ENCODE measurements at regions not wholly inside any gene's neighbourhood (a gene's known extent, or its start where the extent isn't known, plus 50 kb on each side); places are given as distances from the start of the nearest gene placed in this dataset.
A peak's percentile ranks its signal among the peaks of the same experiment; 100 is the strongest.

- no peak for DNase-seq
Observed at GRCh38 chr1:4972761-4973320, 318.4 kb downstream of the AJAP1 start.

GRCh38 chr1:4971666-4972065 lies 317.3 kb downstream of the AJAP1 start:
- no peak for DNase-seq

GRCh38 chr1:4970532-4970931 lies 316.1 kb downstream of the AJAP1 start:
- DNase-seq: no peak

- DNase-seq: no peak
Observed at GRCh38 chr1:4969556-4970129, 315.2 kb downstream of the AJAP1 start.

GRCh38 chr1:4965346-4966075 lies 311.1 kb downstream of the AJAP1 start:
- no peak for DNase-seq

- no peak for DNase-seq
Observed at GRCh38 chr1:4964634-4965345, 310.4 kb downstream of the AJAP1 start.

- DNase-seq: peak; percentile 34
Observed at GRCh38 chr1:4963251-4963650, 308.8 kb downstream of the AJAP1 start.

GRCh38 chr1:4962836-4963235 lies 308.4 kb downstream of the AJAP1 start:
- DNase-seq: peak; percentile 39

- no peak for DNase-seq
Observed at GRCh38 chr1:4961935-4962645, 307.7 kb downstream of the AJAP1 start.

GRCh38 chr1:4960782-4961475 lies 306.5 kb downstream of the AJAP1 start:
- DNase-seq: no peak

- no peak for DNase-seq
Observed at GRCh38 chr1:4960336-4960735, 305.9 kb downstream of the AJAP1 start.

- no peak for DNase-seq
Observed at GRCh38 chr1:4959216-4959615, 304.8 kb downstream of the AJAP1 start.

- peak; percentile 45 for DNase-seq
Observed at GRCh38 chr1:4957027-4957426, 302.6 kb downstream of the AJAP1 start.

GRCh38 chr1:4954392-4954791 lies 300.0 kb downstream of the AJAP1 start:
- DNase-seq: no peak

- no peak for DNase-seq
Observed at GRCh38 chr1:4951601-4952000, 297.2 kb downstream of the AJAP1 start.

GRCh38 chr1:4946343-4946742 lies 291.9 kb downstream of the AJAP1 start:
- DNase-seq: no peak

- DNase-seq: peak; percentile 45
Observed at GRCh38 chr1:4944911-4945310, 290.5 kb downstream of the AJAP1 start.

GRCh38 chr1:4944072-4944471 lies 289.7 kb downstream of the AJAP1 start:
- no peak for DNase-seq

- DNase-seq: no peak
Observed at GRCh38 chr1:4939266-4939665, 284.9 kb downstream of the AJAP1 start.

- no peak for DNase-seq
Observed at GRCh38 chr1:4937876-4938534, 283.6 kb downstream of the AJAP1 start.

- DNase-seq: no peak
Observed at GRCh38 chr1:4935807-4936206, 281.4 kb downstream of the AJAP1 start.

GRCh38 chr1:4933232-4933631 lies 278.8 kb downstream of the AJAP1 start:
- no peak for DNase-seq
